ENCODE measurements at regions not wholly inside any gene's neighbourhood (a gene's known extent, or its start where the extent isn't known, plus 50 kb on each side); places are given as distances from the start of the nearest gene placed in this dataset.

GRCh38 chr2:200756618-200757321, 54.9 kb upstream of the BZW1 start (continued):
- TF ChIP-seq IKZF5 (CRISPR knock-in tag; IDR thresholded peaks at IDR 0.05) (peak; percentile 66), FOXP1 (IDR thresholded peaks at IDR 0.05) (no peak), FOXP1 (CRISPR knock-in tag; IDR thresholded peaks at IDR 0.05) (peak; percentile 86), SMARCC2 (IDR thresholded peaks at IDR 0.05) (peak; percentile 14; the same call in 1 of the 2 replicates), ZNF383 (CRISPR knock-in tag; IDR thresholded peaks at IDR 0.05; ENCODE audit: borderline replicate concordance) (no peak), DBP (CRISPR knock-in tag; IDR thresholded peaks at IDR 0.05; ENCODE audit: not compliant biosample characterization) (no peak), PAXIP1 (CRISPR knock-in tag; conservative IDR thresholded peaks at IDR 0.05) (peak; percentile 97), ZNF24 (IDR thresholded peaks at IDR 0.05) (0 out of 2 replicates have a peak, but pooled peaks have one; percentile 23), ZNF770 (CRISPR knock-in tag; IDR thresholded peaks at IDR 0.05) (peak; percentile 80), ARID2 (CRISPR knock-in tag; IDR thresholded peaks at IDR 0.05; ENCODE audit: borderline replicate concordance) (no peak), EZH2 (conservative IDR thresholded peaks at IDR 0.05; ENCODE audit: low read depth, low read length) (no peak), GATAD2A (CRISPR knock-in tag; IDR thresholded peaks at IDR 0.05) (peak; percentile 98), TCF12 (IDR thresholded peaks at IDR 0.05) (no peak), TCF12 (CRISPR knock-in tag; IDR thresholded peaks at IDR 0.05) (peak; percentile 81; the same call in 1 of the 2 replicates), ZGPAT (CRISPR knock-in tag; IDR thresholded peaks at IDR 0.05) (peak; percentile 95), MIER2 (CRISPR knock-in tag; IDR thresholded peaks at IDR 0.05) (peak; percentile 46; the same call in 1 of the 2 replicates), IKZF4 (CRISPR knock-in tag; IDR thresholded peaks at IDR 0.05; ENCODE audit: borderline replicate concordance, low read depth, not compliant biosample characterization) (no peak), SNAPC2 (CRISPR knock-in tag; IDR thresholded peaks at IDR 0.05) (peak; percentile 79; the same call in 1 of the 2 replicates), RXRA (CRISPR knock-in tag; IDR thresholded peaks at IDR 0.05) (peak; percentile 68), ELF3 (CRISPR knock-in tag; IDR thresholded peaks at IDR 0.05) (peak; percentile 3; the same call in 1 of the 2 replicates), NR2F2 (IDR thresholded peaks at IDR 0.05; ENCODE audit: borderline replicate concordance, low read depth) (peak; percentile 37; the same call in 1 of the 2 replicates), MZF1 (CRISPR knock-in tag; IDR thresholded peaks at IDR 0.05; ENCODE audit: borderline replicate concordance) (0 out of 2 replicates have a peak, but pooled peaks have one; percentile 20)

Measured in HepG2 (cell line).